ENCODE measurements at regions not wholly inside any gene's neighbourhood (a gene's known extent, or its start where the extent isn't known, plus 50 kb on each side); places are given as distances from the start of the nearest gene placed in this dataset.

GRCh38 chr9:71487061-71487460, 281.3 kb downstream of the CEMIP2 start:
- H3K27me3 ChIP-seq: no peaks in the 10 kb centered on the region
- no peaks in the 10 kb centered on the region for H3K36me3 ChIP-seq
- no peaks in the 10 kb centered on the region for H4K20me1 ChIP-seq (ENCODE audit: low read depth)
- H3K27me3 Mint-ChIP-seq (ENCODE audit: insufficient read depth, low read depth): peaks cover 3% of the 10 kb centered on the region
- no peak overlapping the region for H3K4me2 ChIP-seq
- no peak overlapping the region for H3K9ac ChIP-seq
- peaks cover 23% of the 10 kb centered on the region for H3K4me1 Mint-ChIP-seq
- H3K79me2 ChIP-seq (ENCODE audit: low read depth): no peaks in the 10 kb centered on the region
- peak; percentile 8 for DNase-seq (ENCODE audit: low spot score)
- TF ChIP-seq EZH2 (IDR thresholded peaks at IDR 0.05): no peak
- no peak for TF ChIP-seq CTCF (IDR thresholded peaks at IDR 0.05)
- no peak for TF ChIP-seq EZH2phosphoT487 (IDR thresholded peaks at IDR 0.05)
- peaks cover 3% of the 10 kb centered on the region for H3K9me3 Mint-ChIP-seq
- H3K36me3 Mint-ChIP-seq: no peaks in the 10 kb centered on the region
- H3K27ac ChIP-seq: no peak overlapping the region
- no peak overlapping the region for H3K4me3 ChIP-seq
- no peak overlapping the region for H3K4me3 Mint-ChIP-seq
- H2AFZ ChIP-seq (replicated peaks): peak overlapping the region; percentile 83
- no peak overlapping the region for H3K27ac Mint-ChIP-seq
- peaks cover 10% of the 10 kb centered on the region for H3K4me1 ChIP-seq
- H3F3A ChIP-seq (ENCODE audit: low read depth): no peaks in the 10 kb centered on the region
- no peaks in the 10 kb centered on the region for H3K9me3 ChIP-seq (ENCODE audit: low read depth)

- Mint-ChIP-seq H3K4me3 (no peak overlapping the region), H3K27ac (no peak overlapping the region), H3K4me1 (peaks cover 23% of the 10 kb centered on the region), H3K9me3 (peaks cover 3% of the 10 kb centered on the region), H3K27me3 (ENCODE audit: insufficient read depth, low read depth) (peaks cover 3% of the 10 kb centered on the region), H3K36me3 (no peaks in the 10 kb centered on the region)
- H4K20me1 ChIP-seq (ENCODE audit: low read depth): no peaks in the 10 kb centered on the region
- TF ChIP-seq EZH2 (IDR thresholded peaks at IDR 0.05) (no peak), CTCF (IDR thresholded peaks at IDR 0.05) (no peak), EZH2phosphoT487 (IDR thresholded peaks at IDR 0.05) (no peak)
- no peaks in the 10 kb centered on the region for H3K27me3 ChIP-seq
- DNase-seq (ENCODE audit: low spot score): no peak
- H3K27ac ChIP-seq: no peak overlapping the region
- H3K9me3 ChIP-seq (ENCODE audit: low read depth): no peaks in the 10 kb centered on the region
- H3K36me3 ChIP-seq: no peaks in the 10 kb centered on the region
- no peaks in the 10 kb centered on the region for H3K79me2 ChIP-seq (ENCODE audit: low read depth)
- H3K4me3 ChIP-seq: no peak overlapping the region
- no peaks in the 10 kb centered on the region for H3F3A ChIP-seq (ENCODE audit: low read depth)
- peaks cover 10% of the 10 kb centered on the region for H3K4me1 ChIP-seq
- H3K9ac ChIP-seq: no peak overlapping the region
- H2AFZ ChIP-seq (replicated peaks): no peak overlapping the region
- H3K4me2 ChIP-seq: no peak overlapping the region
Observed at GRCh38 chr9:71485326-71485725, 283.0 kb downstream of the CEMIP2 start.

GRCh38 chr9:71483436-71483835, 284.9 kb downstream of the CEMIP2 start:
- Mint-ChIP-seq H3K36me3 (no peaks in the 10 kb centered on the region), H3K9me3 (peaks cover 3% of the 10 kb centered on the region), H3K27ac (no peak overlapping the region), H3K27me3 (ENCODE audit: insufficient read depth, low read depth) (peaks cover 3% of the 10 kb centered on the region), H3K4me3 (no peak overlapping the region), H3K4me1 (peaks cover 15% of the 10 kb centered on the region)
- H3K79me2 ChIP-seq (ENCODE audit: low read depth): no peaks in the 10 kb centered on the region
- peak; percentile 11 for DNase-seq (ENCODE audit: low spot score)
- H3K4me2 ChIP-seq: peak overlapping the region; percentile 62
- peaks cover 10% of the 10 kb centered on the region for H3K4me1 ChIP-seq
- no peak overlapping the region for H2AFZ ChIP-seq (replicated peaks)
- H3F3A ChIP-seq (ENCODE audit: low read depth): no peaks in the 10 kb centered on the region
- H3K4me3 ChIP-seq: no peak overlapping the region
- H4K20me1 ChIP-seq (ENCODE audit: low read depth): no peaks in the 10 kb centered on the region
- H3K9me3 ChIP-seq (ENCODE audit: low read depth): no peaks in the 10 kb centered on the region
- no peaks in the 10 kb centered on the region for H3K27me3 ChIP-seq
- H3K36me3 ChIP-seq: no peaks in the 10 kb centered on the region
- TF ChIP-seq EZH2phosphoT487 (IDR thresholded peaks at IDR 0.05) (no peak), CTCF (IDR thresholded peaks at IDR 0.05) (no peak), EZH2 (IDR thresholded peaks at IDR 0.05) (no peak)
- H3K9ac ChIP-seq: no peak overlapping the region
- no peak overlapping the region for H3K27ac ChIP-seq
